Endothelial cell of umbilical vein (primary cell): ENCODE measurements at regions not wholly inside any gene's neighbourhood (a gene's known extent, or its start where the extent isn't known, plus 50 kb on each side); places are given as distances from the start of the nearest gene placed in this dataset.

ENCODE experiments used
- BruUV-seq: library from RNA; stranded (reverse); fragments of 400-500 nt; replicated peaks from 2 replicates; lab custom pipeline; 2021; lab: Mats Ljungman, UMichigan
- CTCF ChIA-PET: fragments of 300-600, 350-600 bp; sonication (Branson Sonifier 250); formaldehyde crosslinking; loops from one replicate; lab custom pipeline; 2021; ENCODE audit warnings: antibody characterized with exemption, inconsistent platforms; lab: Charles Lee
- POLR2A ChIA-PET: fragments of 300-600, 350-600 bp; sonication (Branson Sonifier 250); formaldehyde crosslinking; loops from one replicate; lab custom pipeline; 2021; ENCODE audit warnings: antibody characterized with exemption, inconsistent platforms; lab: Charles Lee
- DNase-seq: peaks from one replicate; pipeline ENCODE4 v3.0.0-alpha.2; 2011; ENCODE audit warnings: low read depth, low spot score
- FAIRE-seq: peaks from 2 replicates; lab custom pipeline; 2011; peaks lifted over from hg19 to GRCh38; lab: Jason Lieb, UNC
- H2AFZ ChIP-seq: 2 replicates; pipeline ENCODE4 v1.6.0; 2012; ENCODE audit warnings: low read depth, low read length, control low read depth, inconsistent platforms
- H3K27ac ChIP-seq: 2 replicates; pipeline ENCODE4 v1.5.1; 2011; ENCODE audit warnings: low read depth, mild to moderate bottlenecking, control low read depth, low read length, moderate library complexity; ENCODE audit not compliant: insufficient read depth
- H3K27me3 ChIP-seq, 2 experiments: 2 replicates each; pipeline versions ENCODE4 v1.6.0 to v1.6.1; 2011; ENCODE audit warnings: low read length in 2 of 2, mixed read lengths in 1 of 2; ENCODE audit not compliant: control insufficient read depth in 2 of 2, insufficient read depth in 2 of 2
- H3K36me3 ChIP-seq, 2 experiments: 2 replicates in 1 of 2; 3 replicates in 1 of 2; pipeline ENCODE4 v1.5.1; 2011; ENCODE audit warnings: low read length in 2 of 2, mild to moderate bottlenecking in 1 of 2, moderate library complexity in 1 of 2; ENCODE audit not compliant: control insufficient read depth in 2 of 2, insufficient read depth in 2 of 2; ENCODE audit errors: extremely low read depth in 1 of 2
- H3K4me1 ChIP-seq: 3 replicates; pipeline ENCODE4 v1.5.1; 2011; ENCODE audit warnings: mild to moderate bottlenecking, low read length; ENCODE audit not compliant: control insufficient read depth, insufficient read depth; ENCODE audit errors: extremely low read depth
- H3K4me2 ChIP-seq: 2 replicates; pipeline ENCODE4 v1.6.1; 2011; ENCODE audit warnings: low read length, control low read depth, mixed read lengths; ENCODE audit not compliant: insufficient read depth
- H3K4me3 ChIP-seq, 3 experiments: fragments of 200-600 bp in 1 of 3; sonication (generic), shearing (Covaris generic) in 1 of 3; replicated peaks in 1 of 3; 2 replicates each; pipeline ENCODE4 v1.5.1; 2011 to 2016; ENCODE audit warnings: control low read depth in 3 of 3, low read length in 3 of 3, mild to moderate bottlenecking in 2 of 3, inconsistent platforms in 1 of 3, low read depth in 1 of 3, moderate library complexity in 1 of 3; ENCODE audit not compliant: insufficient read depth in 1 of 3
- H3K79me2 ChIP-seq: 2 replicates; pipeline ENCODE4 v1.6.0; 2012; ENCODE audit warnings: low read length, inconsistent platforms; ENCODE audit not compliant: control insufficient read depth, insufficient read depth
- H3K9ac ChIP-seq: replicated peaks from 2 replicates; pipeline ENCODE3; 2011; ENCODE audit warnings: low read length, control low read depth; ENCODE audit not compliant: insufficient read depth; ENCODE audit errors: extremely low read depth
- H3K9me1 ChIP-seq: replicated peaks from 3 replicates; pipeline ENCODE4 v1.6.0; 2011; ENCODE audit warnings: mild to moderate bottlenecking, low read length; ENCODE audit not compliant: control insufficient read depth, insufficient read depth; ENCODE audit errors: extremely low read depth
- H3K9me3 ChIP-seq: replicated peaks from 2 replicates; pipeline ENCODE4 v1.5.1; 2012; ENCODE audit warnings: low read length, inconsistent platforms; ENCODE audit not compliant: control insufficient read depth, insufficient read depth
- H4K20me1 ChIP-seq: replicated peaks from 2 replicates; pipeline ENCODE3; 2011; ENCODE audit warnings: mild to moderate bottlenecking, low read length; ENCODE audit not compliant: control insufficient read depth, insufficient read depth; ENCODE audit errors: extremely low read depth
- EZH2 ChIP-seq: IDR thresholded peaks from 2 replicates; pipeline ENCODE4 v1.6.1; 2012; ENCODE audit warnings: borderline replicate concordance, low read depth, mild to moderate bottlenecking, moderate library complexity, low read length, inconsistent platforms; ENCODE audit not compliant: severe bottlenecking
- FOS ChIP-seq: IDR thresholded peaks from 2 replicates; pipeline ENCODE4 v1.6.1; 2011; ENCODE audit warnings: mild to moderate bottlenecking, low read length, moderate library complexity, borderline replicate concordance; ENCODE audit not compliant: insufficient read depth
- GATA2 ChIP-seq: IDR thresholded peaks from 2 replicates; pipeline ENCODE4 v1.7.0; 2011; ENCODE audit warnings: low read depth, mild to moderate bottlenecking, moderate library complexity, mixed read lengths, low read length; ENCODE audit not compliant: insufficient read length, insufficient read depth
- JUN ChIP-seq: IDR thresholded peaks from 2 replicates; pipeline ENCODE4 v1.6.1; 2011; ENCODE audit warnings: borderline replicate concordance, low read depth; ENCODE audit not compliant: insufficient read length, insufficient read depth
- MYC ChIP-seq: IDR thresholded peaks from one replicate; pipeline ENCODE4 v1.6.1; 2011; ENCODE audit warnings: mild to moderate bottlenecking, low read depth, low read length
- POLR2A ChIP-seq: IDR thresholded peaks from 2 replicates; pipeline ENCODE4 v1.6.1; 2012; ENCODE audit warnings: low read depth, mild to moderate bottlenecking, control low read depth, low read length
- POLR2AphosphoS5 ChIP-seq: IDR thresholded peaks from 2 replicates; pipeline ENCODE4 v1.6.1; 2012; ENCODE audit warnings: low read depth, mild to moderate bottlenecking, control low read depth, low read length, moderate library complexity; ENCODE audit not compliant: insufficient read depth
- dilution Hi-C: fragments of 300-500 bp; cut with MboI; formaldehyde crosslinking; loops from one replicate; pipeline ENCODE4 v1.15.0; 2019; ENCODE audit warnings: low sequenced_read_pairs; ENCODE audit not compliant: extremely low pct_ligation_motif_present
- intact Hi-C: fragments of 100-400 bp; cut with micrococcal nuclease; formaldehyde crosslinking; loops from one replicate; pipeline ENCODE4 v1.10.0; 2022
- TF ChIP-seq, protein P1 (sequence below): IDR thresholded peaks from 2 replicates; pipeline ENCODE4 v1.6.1; 2011; ENCODE audit not compliant: insufficient read depth, insufficient read length
- TF ChIP-seq, protein P2 (sequence below), 2 donors: IDR thresholded peaks; 1 replicate in 1 of 2; 2 replicates in 1 of 2; pipeline ENCODE4 v1.5.1; 2011; ENCODE audit warnings: low read length in 2 of 2, mild to moderate bottlenecking in 2 of 2, moderate library complexity in 2 of 2, control low read depth in 1 of 2, inconsistent platforms in 1 of 2, low read depth in 1 of 2; ENCODE audit not compliant: insufficient read depth in 1 of 2; ENCODE audit errors: extremely low read depth in 1 of 2

- FAIRE-seq, result no peak
- CTCF ChIA-PET, result no interaction called here
- Histone ChIP-seq H3K9ac (no peak overlapping the region), H3K9me1 (no peaks in the 10 kb centered on the region), H2AFZ (no peak overlapping the region), H3K27ac (no peak overlapping the region), H3K79me2 (no peaks in the 10 kb centered on the region), H3K4me1 (no peaks in the 10 kb centered on the region), H3K27me3 (peaks cover 11 to 12% of the 10 kb centered on the region in 2 experiments), H3K4me2 (no peak overlapping the region), H3K36me3 (no peaks in the 10 kb centered on the region), H4K20me1 (no peaks in the 10 kb centered on the region), H3K9me3 (no peaks in the 10 kb centered on the region), H3K4me3 (no peak overlapping the region)
- intact Hi-C loops (no loop called here), dilution Hi-C loops (no loop called here)
- POLR2A ChIA-PET, result no interaction called here
- no peak for DNase-seq
- TF ChIP-seq, protein P1, sequence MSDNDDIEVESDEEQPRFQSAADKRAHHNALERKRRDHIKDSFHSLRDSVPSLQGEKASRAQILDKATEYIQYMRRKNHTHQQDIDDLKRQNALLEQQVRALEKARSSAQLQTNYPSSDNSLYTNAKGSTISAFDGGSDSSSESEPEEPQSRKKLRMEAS, result no peak
- no peak for TF ChIP-seq GATA2
- TF ChIP-seq, protein P2, sequence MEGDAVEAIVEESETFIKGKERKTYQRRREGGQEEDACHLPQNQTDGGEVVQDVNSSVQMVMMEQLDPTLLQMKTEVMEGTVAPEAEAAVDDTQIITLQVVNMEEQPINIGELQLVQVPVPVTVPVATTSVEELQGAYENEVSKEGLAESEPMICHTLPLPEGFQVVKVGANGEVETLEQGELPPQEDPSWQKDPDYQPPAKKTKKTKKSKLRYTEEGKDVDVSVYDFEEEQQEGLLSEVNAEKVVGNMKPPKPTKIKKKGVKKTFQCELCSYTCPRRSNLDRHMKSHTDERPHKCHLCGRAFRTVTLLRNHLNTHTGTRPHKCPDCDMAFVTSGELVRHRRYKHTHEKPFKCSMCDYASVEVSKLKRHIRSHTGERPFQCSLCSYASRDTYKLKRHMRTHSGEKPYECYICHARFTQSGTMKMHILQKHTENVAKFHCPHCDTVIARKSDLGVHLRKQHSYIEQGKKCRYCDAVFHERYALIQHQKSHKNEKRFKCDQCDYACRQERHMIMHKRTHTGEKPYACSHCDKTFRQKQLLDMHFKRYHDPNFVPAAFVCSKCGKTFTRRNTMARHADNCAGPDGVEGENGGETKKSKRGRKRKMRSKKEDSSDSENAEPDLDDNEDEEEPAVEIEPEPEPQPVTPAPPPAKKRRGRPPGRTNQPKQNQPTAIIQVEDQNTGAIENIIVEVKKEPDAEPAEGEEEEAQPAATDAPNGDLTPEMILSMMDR (IDR thresholded peaks at IDR 0.05; ENCODE audit: extremely low read depth in 1 of 2, insufficient read depth in 1 of 2, low read depth in 1 of 2, low read length in 2 of 2), result no peak
- no peak for TF ChIP-seq POLR2A
- TF ChIP-seq MYC, result no peak
- TF ChIP-seq JUN, result no peak
- TF ChIP-seq EZH2, result no peak
- TF ChIP-seq FOS, result no peak
- no peak for TF ChIP-seq POLR2AphosphoS5
- BruUV-seq, result no TSS peak
These were observed 60.3 kb upstream of the SHB start for GRCh38 chr9:38129366-38129765.
